ENCODE measurements at regions not wholly inside any gene's neighbourhood (a gene's known extent, or its start where the extent isn't known, plus 50 kb on each side); places are given as distances from the start of the nearest gene placed in this dataset.

DNA sequence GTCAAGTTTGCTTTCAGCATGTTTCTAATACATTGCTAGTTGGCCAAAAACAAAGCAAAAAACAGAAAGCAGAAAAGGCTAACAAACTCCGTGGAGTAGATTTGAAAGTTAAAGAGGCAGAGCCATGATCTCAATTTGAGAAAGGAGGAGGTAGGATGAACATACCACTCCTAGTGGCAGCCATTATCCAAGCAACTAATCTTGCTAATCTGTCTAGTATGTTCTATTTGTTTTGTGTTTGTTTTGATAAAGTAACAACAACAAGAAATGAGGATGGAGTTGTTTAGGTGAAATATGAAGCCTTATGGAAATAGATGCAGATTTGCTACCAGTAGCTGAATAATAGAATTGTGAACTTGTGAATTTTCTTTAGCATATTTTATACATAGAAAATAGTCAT is 295.5 kb upstream of the PRDM1 start:
- TF ChIP-seq EZH2 (IDR thresholded peaks at IDR 0.05; ENCODE audit: low read depth), result no peak
- TF ChIP-seq, protein P1, sequence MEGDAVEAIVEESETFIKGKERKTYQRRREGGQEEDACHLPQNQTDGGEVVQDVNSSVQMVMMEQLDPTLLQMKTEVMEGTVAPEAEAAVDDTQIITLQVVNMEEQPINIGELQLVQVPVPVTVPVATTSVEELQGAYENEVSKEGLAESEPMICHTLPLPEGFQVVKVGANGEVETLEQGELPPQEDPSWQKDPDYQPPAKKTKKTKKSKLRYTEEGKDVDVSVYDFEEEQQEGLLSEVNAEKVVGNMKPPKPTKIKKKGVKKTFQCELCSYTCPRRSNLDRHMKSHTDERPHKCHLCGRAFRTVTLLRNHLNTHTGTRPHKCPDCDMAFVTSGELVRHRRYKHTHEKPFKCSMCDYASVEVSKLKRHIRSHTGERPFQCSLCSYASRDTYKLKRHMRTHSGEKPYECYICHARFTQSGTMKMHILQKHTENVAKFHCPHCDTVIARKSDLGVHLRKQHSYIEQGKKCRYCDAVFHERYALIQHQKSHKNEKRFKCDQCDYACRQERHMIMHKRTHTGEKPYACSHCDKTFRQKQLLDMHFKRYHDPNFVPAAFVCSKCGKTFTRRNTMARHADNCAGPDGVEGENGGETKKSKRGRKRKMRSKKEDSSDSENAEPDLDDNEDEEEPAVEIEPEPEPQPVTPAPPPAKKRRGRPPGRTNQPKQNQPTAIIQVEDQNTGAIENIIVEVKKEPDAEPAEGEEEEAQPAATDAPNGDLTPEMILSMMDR (conservative IDR thresholded peaks at IDR 0.05), result no peak

Measured in PC-9 (cell line).